ENCODE measurements at regions not wholly inside any gene's neighbourhood (a gene's known extent, or its start where the extent isn't known, plus 50 kb on each side); places are given as distances from the start of the nearest gene placed in this dataset.
"Not testable (repeated sequence)": the region's sequence is repeated elsewhere in the genome, so short reads cannot be mapped to it uniquely, and the experiment has no call there.

GRCh38 chr4:28449085-28449484 lies 1588.4 kb downstream of the STIM2 start:
- intact Hi-C loops (cut with micrococcal nuclease), result no loop called here

GRCh38 chr4:28451346-28451745 lies 1590.7 kb downstream of the STIM2 start:
- H3K4me3 ChIP-seq, result no peak overlapping the region

More at GRCh38 chr4:28449085-28449484, 1588.4 kb downstream of the STIM2 start:
- no peak for DNase-seq
- Histone ChIP-seq H3K4me3 (no peak overlapping the region), H3K27me3 (ENCODE audit: low read depth) (no peaks in the 10 kb centered on the region), H3K9me3 (replicated peaks) (peaks cover 8% of the 10 kb centered on the region), H3K4me1 (no peaks in the 10 kb centered on the region), H3K36me3 (no peaks in the 10 kb centered on the region), H3K27ac (replicated peaks) (no peak overlapping the region)
- TF ChIP-seq, protein P1, sequence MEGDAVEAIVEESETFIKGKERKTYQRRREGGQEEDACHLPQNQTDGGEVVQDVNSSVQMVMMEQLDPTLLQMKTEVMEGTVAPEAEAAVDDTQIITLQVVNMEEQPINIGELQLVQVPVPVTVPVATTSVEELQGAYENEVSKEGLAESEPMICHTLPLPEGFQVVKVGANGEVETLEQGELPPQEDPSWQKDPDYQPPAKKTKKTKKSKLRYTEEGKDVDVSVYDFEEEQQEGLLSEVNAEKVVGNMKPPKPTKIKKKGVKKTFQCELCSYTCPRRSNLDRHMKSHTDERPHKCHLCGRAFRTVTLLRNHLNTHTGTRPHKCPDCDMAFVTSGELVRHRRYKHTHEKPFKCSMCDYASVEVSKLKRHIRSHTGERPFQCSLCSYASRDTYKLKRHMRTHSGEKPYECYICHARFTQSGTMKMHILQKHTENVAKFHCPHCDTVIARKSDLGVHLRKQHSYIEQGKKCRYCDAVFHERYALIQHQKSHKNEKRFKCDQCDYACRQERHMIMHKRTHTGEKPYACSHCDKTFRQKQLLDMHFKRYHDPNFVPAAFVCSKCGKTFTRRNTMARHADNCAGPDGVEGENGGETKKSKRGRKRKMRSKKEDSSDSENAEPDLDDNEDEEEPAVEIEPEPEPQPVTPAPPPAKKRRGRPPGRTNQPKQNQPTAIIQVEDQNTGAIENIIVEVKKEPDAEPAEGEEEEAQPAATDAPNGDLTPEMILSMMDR (IDR thresholded peaks at IDR 0.05; ENCODE audit: borderline replicate concordance), result no peak

GRCh38 chr4:28462766-28463700 lies 1602.4 kb downstream of the STIM2 start:
- DNase-seq, result no peak
- H3K4me3 ChIP-seq, result no peak overlapping the region
- intact Hi-C loops (cut with micrococcal nuclease), result no loop called here
- no peaks in the 10 kb centered on the region for H3K27me3 ChIP-seq (ENCODE audit: low read depth)
- H3K36me3 ChIP-seq, result no peaks in the 10 kb centered on the region
- H3K27ac ChIP-seq (replicated peaks), result no peak overlapping the region
- H3K4me1 ChIP-seq, result no peaks in the 10 kb centered on the region
- H3K9me3 ChIP-seq (replicated peaks), result no peaks in the 10 kb centered on the region
- TF ChIP-seq, protein P1 (IDR thresholded peaks at IDR 0.05; ENCODE audit: borderline replicate concordance), result no peak

More at GRCh38 chr4:28451346-28451745, 1590.7 kb downstream of the STIM2 start:
- Histone ChIP-seq H3K27ac (replicated peaks) (no peak overlapping the region), H3K9me3 (replicated peaks) (peaks cover 21% of the 10 kb centered on the region), H3K4me1 (no peaks in the 10 kb centered on the region), H3K36me3 (no peaks in the 10 kb centered on the region), H3K27me3 (ENCODE audit: low read depth) (no peaks in the 10 kb centered on the region)
- DNase-seq, result no peak
- TF ChIP-seq, protein P1 (IDR thresholded peaks at IDR 0.05; ENCODE audit: borderline replicate concordance), result no peak
- intact Hi-C loops (cut with micrococcal nuclease), result no loop called here

DNA sequence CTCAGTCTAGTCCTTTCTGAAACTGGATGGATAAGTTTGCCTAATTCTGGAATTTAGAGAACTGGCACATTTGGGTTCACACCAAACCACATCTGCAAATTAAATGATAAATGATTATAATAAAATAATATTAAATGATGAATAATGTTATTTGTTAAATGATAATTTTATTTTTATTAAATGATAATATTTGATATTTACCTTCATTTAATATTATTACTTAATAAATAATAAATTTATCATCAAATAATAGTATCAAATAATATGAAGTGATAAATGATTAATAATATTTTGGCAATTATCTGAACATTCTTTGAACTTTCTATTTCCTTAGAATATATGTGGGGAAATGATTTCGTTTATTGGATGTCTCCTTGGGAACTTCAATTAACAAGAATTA lies 1604.2 kb downstream of the STIM2 start:
- TF ChIP-seq, protein P1 (IDR thresholded peaks at IDR 0.05; ENCODE audit: borderline replicate concordance), result no peak
- intact Hi-C loops (cut with micrococcal nuclease), result no loop called here

DNA sequence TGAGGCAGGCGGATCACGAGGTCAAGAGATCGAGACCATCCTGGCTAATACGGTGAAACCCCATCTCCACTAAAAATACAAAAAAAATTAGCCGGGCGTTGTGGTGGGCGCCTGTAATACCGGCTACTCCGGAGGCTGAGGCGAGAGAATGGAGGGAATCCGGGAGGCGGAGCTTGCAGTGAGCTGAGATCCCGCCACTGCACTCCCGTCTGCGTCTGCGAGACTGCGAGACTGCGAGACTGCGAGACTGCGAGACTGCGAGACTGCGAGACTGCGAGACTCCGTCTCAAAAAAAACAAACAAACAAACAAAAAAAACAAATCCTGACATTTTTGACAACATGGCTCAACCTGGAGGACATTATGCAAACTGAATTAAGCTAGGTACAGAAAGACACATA lies 1606.2 kb downstream of the STIM2 start:
- H3K27ac ChIP-seq (replicated peaks); H3K4me3 ChIP-seq; H3K9me3 ChIP-seq (replicated peaks); H3K36me3 ChIP-seq; H3K27me3 ChIP-seq (ENCODE audit: low read depth); intact Hi-C loops (cut with micrococcal nuclease); DNase-seq; H3K4me1 ChIP-seq: not testable (repeated sequence)

More for the DNA sequence above, 1604.2 kb downstream of the STIM2 start:
- DNase-seq, result no peak
- Histone ChIP-seq H3K27me3 (ENCODE audit: low read depth) (no peaks in the 10 kb centered on the region), H3K36me3 (no peaks in the 10 kb centered on the region), H3K9me3 (replicated peaks) (no peaks in the 10 kb centered on the region), H3K4me3 (no peak overlapping the region), H3K27ac (replicated peaks) (no peak overlapping the region), H3K4me1 (no peaks in the 10 kb centered on the region)

GRCh38 chr4:28469387-28469786 lies 1608.7 kb downstream of the STIM2 start:
- TF ChIP-seq, protein P1 (IDR thresholded peaks at IDR 0.05; ENCODE audit: borderline replicate concordance), result no peak
- H3K9me3 ChIP-seq (replicated peaks), result no peaks in the 10 kb centered on the region
- intact Hi-C loops (cut with micrococcal nuclease), result no loop called here
- no peaks in the 10 kb centered on the region for H3K36me3 ChIP-seq
- H3K27ac ChIP-seq (replicated peaks), result no peak overlapping the region
- no peaks in the 10 kb centered on the region for H3K27me3 ChIP-seq (ENCODE audit: low read depth)
- no peak overlapping the region for H3K4me3 ChIP-seq
- no peak for DNase-seq
- no peaks in the 10 kb centered on the region for H3K4me1 ChIP-seq
